ENCODE measurements at regions not wholly inside any gene's neighbourhood (a gene's known extent, or its start where the extent isn't known, plus 50 kb on each side); places are given as distances from the start of the nearest gene placed in this dataset.

GRCh38 chr4:134533068-134533467, 331.5 kb upstream of the PABPC4L start:
- Histone ChIP-seq H3K27me3 (ENCODE audit: insufficient read depth, low read depth) (no peaks in the 10 kb centered on the region), H3K4me2 (no peak overlapping the region), H3K4me3 (IDR thresholded peaks at IDR 0.05; ENCODE audit: insufficient read depth, low read depth, low read length) (no peak overlapping the region), H3K27ac (no peak overlapping the region), H2AFZ (ENCODE audit: low read depth) (no peak overlapping the region), H3K4me1 (ENCODE audit: low read depth, poor library complexity, severe bottlenecking) (no peaks in the 10 kb centered on the region), H3K36me3 (ENCODE audit: insufficient read depth) (no peaks in the 10 kb centered on the region), H4K20me1 (ENCODE audit: insufficient read depth) (no peaks in the 10 kb centered on the region), H3K79me2 (ENCODE audit: insufficient read depth, low read depth) (no peaks in the 10 kb centered on the region), H3K9ac (no peak overlapping the region)
- TF ChIP-seq CTCF (conservative IDR thresholded peaks at IDR 0.05; ENCODE audit: low read depth, low read length): no peak

- H2AFZ ChIP-seq (ENCODE audit: low read depth): no peak overlapping the region
- H3K79me2 ChIP-seq (ENCODE audit: insufficient read depth, low read depth): no peaks in the 10 kb centered on the region
- no peak overlapping the region for H3K9ac ChIP-seq
- no peak overlapping the region for H3K4me3 ChIP-seq (IDR thresholded peaks at IDR 0.05; ENCODE audit: insufficient read depth, low read depth, low read length)
- H3K4me2 ChIP-seq: no peak overlapping the region
- no peaks in the 10 kb centered on the region for H4K20me1 ChIP-seq (ENCODE audit: insufficient read depth)
- no peaks in the 10 kb centered on the region for H3K4me1 ChIP-seq (ENCODE audit: low read depth, poor library complexity, severe bottlenecking)
- no peak overlapping the region for H3K27ac ChIP-seq
- no peaks in the 10 kb centered on the region for H3K36me3 ChIP-seq (ENCODE audit: insufficient read depth)
- no peaks in the 10 kb centered on the region for H3K27me3 ChIP-seq (ENCODE audit: insufficient read depth, low read depth)
- TF ChIP-seq CTCF (conservative IDR thresholded peaks at IDR 0.05; ENCODE audit: low read depth, low read length): no peak
Measured at GRCh38 chr4:134531013-134531412, 329.4 kb upstream of the PABPC4L start.

- no peak overlapping the region for H3K4me2 ChIP-seq
- no peaks in the 10 kb centered on the region for H3K4me1 ChIP-seq (ENCODE audit: low read depth, poor library complexity, severe bottlenecking)
- TF ChIP-seq CTCF (conservative IDR thresholded peaks at IDR 0.05; ENCODE audit: low read depth, low read length): no peak
- H3K9ac ChIP-seq: no peak overlapping the region
- no peaks in the 10 kb centered on the region for H4K20me1 ChIP-seq (ENCODE audit: insufficient read depth)
- no peak overlapping the region for H3K27ac ChIP-seq
- H3K36me3 ChIP-seq (ENCODE audit: insufficient read depth): no peaks in the 10 kb centered on the region
- H3K27me3 ChIP-seq (ENCODE audit: insufficient read depth, low read depth): no peaks in the 10 kb centered on the region
- H3K4me3 ChIP-seq (IDR thresholded peaks at IDR 0.05; ENCODE audit: insufficient read depth, low read depth, low read length): no peak overlapping the region
- H3K79me2 ChIP-seq (ENCODE audit: insufficient read depth, low read depth): no peaks in the 10 kb centered on the region
- H2AFZ ChIP-seq (ENCODE audit: low read depth): no peak overlapping the region
Measured at GRCh38 chr4:134529629-134530028, 328.0 kb upstream of the PABPC4L start.

GRCh38 chr4:134518574-134519217, 317.1 kb upstream of the PABPC4L start:
- Histone ChIP-seq H3K9ac (no peak overlapping the region), H3K36me3 (ENCODE audit: insufficient read depth) (no peaks in the 10 kb centered on the region), H4K20me1 (ENCODE audit: insufficient read depth) (no peaks in the 10 kb centered on the region), H3K4me1 (ENCODE audit: low read depth, poor library complexity, severe bottlenecking) (no peaks in the 10 kb centered on the region), H3K79me2 (ENCODE audit: insufficient read depth, low read depth) (no peaks in the 10 kb centered on the region), H2AFZ (ENCODE audit: low read depth) (no peak overlapping the region), H3K4me2 (no peak overlapping the region), H3K27me3 (ENCODE audit: insufficient read depth, low read depth) (no peaks in the 10 kb centered on the region), H3K4me3 (IDR thresholded peaks at IDR 0.05; ENCODE audit: insufficient read depth, low read depth, low read length) (no peak overlapping the region), H3K27ac (no peak overlapping the region)
- TF ChIP-seq CTCF (conservative IDR thresholded peaks at IDR 0.05; ENCODE audit: low read depth, low read length): no peak
